HepG2 (cell line): ENCODE measurements at regions not wholly inside any gene's neighbourhood (a gene's known extent, or its start where the extent isn't known, plus 50 kb on each side); places are given as distances from the start of the nearest gene placed in this dataset.

ENCODE experiments used
- AKNA ChIP-seq: sonication (generic); formaldehyde crosslinking; IDR thresholded peaks from 2 replicates; pipeline ENCODE4 v1.4.0; 2020; ENCODE audit warnings: missing genetic modification reagents, borderline replicate concordance
- ETV5 ChIP-seq: IDR thresholded peaks from 2 replicates; pipeline ENCODE4 v1.6.1; 2018; ENCODE audit warnings: missing biosample characterization, missing genetic modification reagents, inconsistent platforms, borderline replicate concordance
- GABPB1 ChIP-seq: IDR thresholded peaks from 2 replicates; pipeline ENCODE4 v1.6.1; 2016; ENCODE audit warnings: mild to moderate bottlenecking, missing genetic modification reagents, moderate library complexity, missing compliant biosample characterization
- GRHL1 ChIP-seq: sonication (generic); formaldehyde crosslinking; conservative IDR thresholded peaks from 2 replicates; pipeline ENCODE4 v1.8.0; 2022; ENCODE audit warnings: missing genetic modification reagents
- HIC2 ChIP-seq: sonication (generic); formaldehyde crosslinking; IDR thresholded peaks from 2 replicates; pipeline ENCODE4 v1.9.0; 2022; ENCODE audit warnings: low read depth, missing genetic modification reagents
- PATZ1 ChIP-seq: sonication (generic); formaldehyde crosslinking; IDR thresholded peaks from 2 replicates; pipeline ENCODE4 v1.4.0; 2020; ENCODE audit warnings: missing genetic modification reagents
- SNAPC5 ChIP-seq: sonication (generic); formaldehyde crosslinking; IDR thresholded peaks from 2 replicates; pipeline ENCODE4 v1.8.1; 2023; ENCODE audit warnings: mild to moderate bottlenecking, missing genetic modification reagents, borderline replicate concordance
- TCF7 ChIP-seq: sonication (generic); IDR thresholded peaks from 2 replicates; pipeline ENCODE4 v1.6.1; 2016; ENCODE audit warnings: antibody characterized with exemption, low read depth
- ZC3H13 ChIP-seq: sonication (generic); formaldehyde crosslinking; IDR thresholded peaks from 2 replicates; pipeline ENCODE4 v1.8.1; 2023; ENCODE audit warnings: mild to moderate bottlenecking, missing genetic modification reagents, moderate library complexity
- ZNF574 ChIP-seq: sonication (generic); formaldehyde crosslinking; IDR thresholded peaks from 2 replicates; pipeline ENCODE4 v1.4.0; 2020; ENCODE audit warnings: missing genetic modification reagents
- ZNF589 ChIP-seq: sonication (generic); formaldehyde crosslinking; conservative IDR thresholded peaks from 2 replicates; pipeline ENCODE4 v1.8.0; 2022; ENCODE audit warnings: mild to moderate bottlenecking, moderate library complexity, missing genetic modification reagents
- ZNF800 ChIP-seq: sonication (generic); formaldehyde crosslinking; IDR thresholded peaks from 2 replicates; pipeline ENCODE4 v1.4.0; 2020; ENCODE audit warnings: missing genetic modification reagents

GRCh38 chr13:21837841-21838551, 167.1 kb downstream of the FGF9 start (continued):
- TF ChIP-seq HIC2 (CRISPR knock-in tag), result no peak
- no peak for TF ChIP-seq SNAPC5 (CRISPR knock-in tag)
- TF ChIP-seq ETV5, result peak; percentile 77; the same call in 1 of the 2 replicates
- TF ChIP-seq GABPB1 (CRISPR knock-in tag), result peak; percentile 44
- TF ChIP-seq ZNF574 (CRISPR knock-in tag), result no peak
- TF ChIP-seq GRHL1 (CRISPR knock-in tag), result no peak
- no peak for TF ChIP-seq ZC3H13 (CRISPR knock-in tag)
- TF ChIP-seq ZNF800, result no peak
- TF ChIP-seq PATZ1 (CRISPR knock-in tag), result peak; percentile 9; the same call in 1 of the 2 replicates
- TF ChIP-seq TCF7, result peak; percentile 28; the same call in 1 of the 2 replicates
- no peak for TF ChIP-seq AKNA (CRISPR knock-in tag)
- no peak for TF ChIP-seq ZNF589 (CRISPR knock-in tag)
